ENCODE measurements at regions not wholly inside any gene's neighbourhood (a gene's known extent, or its start where the extent isn't known, plus 50 kb on each side); places are given as distances from the start of the nearest gene placed in this dataset.

- CTCF ChIA-PET, result no interaction called here
- POLR2A ChIA-PET, result no interaction called here
- no peak for TF ChIP-seq LEF1 (IDR thresholded peaks at IDR 0.05; ENCODE audit: borderline replicate concordance)
- TF ChIP-seq BHLHE40 (IDR thresholded peaks at IDR 0.05; ENCODE audit: borderline replicate concordance), result no peak
- TF ChIP-seq PKNOX1 (IDR thresholded peaks at IDR 0.05), result no peak
- TF ChIP-seq ELF4 (IDR thresholded peaks at IDR 0.05), result no peak
- TF ChIP-seq CTBP1 (IDR thresholded peaks at IDR 0.05; ENCODE audit: borderline replicate concordance), result no peak
- TF ChIP-seq FOXK2 (IDR thresholded peaks at IDR 0.05), result no peak
- no peak for TF ChIP-seq SP1 (IDR thresholded peaks at IDR 0.05)
- no peak for TF ChIP-seq L3MBTL2 (conservative IDR thresholded peaks at IDR 0.05)
- TF ChIP-seq SUZ12 (IDR thresholded peaks at IDR 0.05), result no peak
- TF ChIP-seq TARDBP (IDR thresholded peaks at IDR 0.05), result no peak
- no peak for TF ChIP-seq HDGF (IDR thresholded peaks at IDR 0.05; ENCODE audit: borderline replicate concordance)
- no peak for TF ChIP-seq ARNT (IDR thresholded peaks at IDR 0.05)
- TF ChIP-seq FOXM1 (IDR thresholded peaks at IDR 0.05; ENCODE audit: borderline replicate concordance), result no peak
- no peak for TF ChIP-seq NFRKB (IDR thresholded peaks at IDR 0.05)
- no peak for TF ChIP-seq ZNF384 (IDR thresholded peaks at IDR 0.05)
- no peak for TF ChIP-seq FOXA1 (IDR thresholded peaks at IDR 0.05)
- DNase-seq (ENCODE audit: extremely low spot score), result no peak
These were observed 87.1 kb upstream of the SLITRK3 start for GRCh38 chr3:165283328-165283727.

- DNase-seq (ENCODE audit: extremely low spot score), result no peak
- ChIA-PET CTCF (no interaction called here), POLR2A (no interaction called here)
- TF ChIP-seq FOXK2 (IDR thresholded peaks at IDR 0.05) (no peak), LEF1 (IDR thresholded peaks at IDR 0.05; ENCODE audit: borderline replicate concordance) (no peak), ZNF384 (IDR thresholded peaks at IDR 0.05) (no peak), BHLHE40 (IDR thresholded peaks at IDR 0.05; ENCODE audit: borderline replicate concordance) (no peak), ARNT (IDR thresholded peaks at IDR 0.05) (no peak), TARDBP (IDR thresholded peaks at IDR 0.05) (no peak), HDGF (IDR thresholded peaks at IDR 0.05; ENCODE audit: borderline replicate concordance) (no peak), L3MBTL2 (conservative IDR thresholded peaks at IDR 0.05) (no peak)
These were observed 83.3 kb upstream of the SLITRK3 start for GRCh38 chr3:165279471-165279870.

GRCh38 chr3:165273411-165273810, 77.2 kb upstream of the SLITRK3 start:
- ChIA-PET POLR2A (no interaction called here), CTCF (no interaction called here)
- DNase-seq (ENCODE audit: extremely low spot score), result no peak

GRCh38 chr3:165259541-165260193, 63.5 kb upstream of the SLITRK3 start:
- DNase-seq (ENCODE audit: extremely low spot score), result no peak
- POLR2A ChIA-PET, result no interaction called here
- no peak for TF ChIP-seq PKNOX1 (IDR thresholded peaks at IDR 0.05)
- no peak for TF ChIP-seq HDGF (IDR thresholded peaks at IDR 0.05; ENCODE audit: borderline replicate concordance)
- TF ChIP-seq ARNT (IDR thresholded peaks at IDR 0.05), result no peak
- TF ChIP-seq SP1 (IDR thresholded peaks at IDR 0.05), result no peak
- TF ChIP-seq LEF1 (IDR thresholded peaks at IDR 0.05; ENCODE audit: borderline replicate concordance), result no peak
- TF ChIP-seq FOXA1 (IDR thresholded peaks at IDR 0.05), result no peak
- TF ChIP-seq ZNF384 (IDR thresholded peaks at IDR 0.05), result no peak
- TF ChIP-seq L3MBTL2 (conservative IDR thresholded peaks at IDR 0.05), result no peak
- no peak for TF ChIP-seq FOXM1 (IDR thresholded peaks at IDR 0.05; ENCODE audit: borderline replicate concordance)
- no peak for TF ChIP-seq FOXK2 (IDR thresholded peaks at IDR 0.05)
- TF ChIP-seq CTBP1 (IDR thresholded peaks at IDR 0.05; ENCODE audit: borderline replicate concordance), result no peak
- TF ChIP-seq ELF4 (IDR thresholded peaks at IDR 0.05), result no peak
- no peak for TF ChIP-seq SUZ12 (IDR thresholded peaks at IDR 0.05)
- no peak for TF ChIP-seq TARDBP (IDR thresholded peaks at IDR 0.05)
- CTCF ChIA-PET, result no interaction called here

More at GRCh38 chr3:165273411-165273810, 77.2 kb upstream of the SLITRK3 start:
- TF ChIP-seq ZNF384 (IDR thresholded peaks at IDR 0.05), result no peak
- no peak for TF ChIP-seq PKNOX1 (IDR thresholded peaks at IDR 0.05)
- TF ChIP-seq ARNT (IDR thresholded peaks at IDR 0.05), result no peak
- TF ChIP-seq BHLHE40 (IDR thresholded peaks at IDR 0.05; ENCODE audit: borderline replicate concordance), result no peak
- no peak for TF ChIP-seq FOXM1 (IDR thresholded peaks at IDR 0.05; ENCODE audit: borderline replicate concordance)
- TF ChIP-seq HDGF (IDR thresholded peaks at IDR 0.05; ENCODE audit: borderline replicate concordance), result no peak
- TF ChIP-seq CTBP1 (IDR thresholded peaks at IDR 0.05; ENCODE audit: borderline replicate concordance), result no peak
- no peak for TF ChIP-seq ELF4 (IDR thresholded peaks at IDR 0.05)
- no peak for TF ChIP-seq NFRKB (IDR thresholded peaks at IDR 0.05)
- no peak for TF ChIP-seq FOXA1 (IDR thresholded peaks at IDR 0.05)
- no peak for TF ChIP-seq FOXK2 (IDR thresholded peaks at IDR 0.05)
- no peak for TF ChIP-seq SP1 (IDR thresholded peaks at IDR 0.05)
- TF ChIP-seq LEF1 (IDR thresholded peaks at IDR 0.05; ENCODE audit: borderline replicate concordance), result no peak
- no peak for TF ChIP-seq SUZ12 (IDR thresholded peaks at IDR 0.05)
- no peak for TF ChIP-seq L3MBTL2 (conservative IDR thresholded peaks at IDR 0.05)
- TF ChIP-seq TARDBP (IDR thresholded peaks at IDR 0.05), result no peak

GRCh38 chr3:165256554-165257065, 60.4 kb upstream of the SLITRK3 start:
- TF ChIP-seq BHLHE40 (IDR thresholded peaks at IDR 0.05; ENCODE audit: borderline replicate concordance) (no peak), L3MBTL2 (conservative IDR thresholded peaks at IDR 0.05) (no peak), ZNF384 (IDR thresholded peaks at IDR 0.05) (no peak), FOXK2 (IDR thresholded peaks at IDR 0.05) (no peak), SP1 (IDR thresholded peaks at IDR 0.05) (no peak), FOXM1 (IDR thresholded peaks at IDR 0.05; ENCODE audit: borderline replicate concordance) (no peak), TARDBP (IDR thresholded peaks at IDR 0.05) (no peak)
- no peak for DNase-seq (ENCODE audit: extremely low spot score)
- ChIA-PET POLR2A (no interaction called here), CTCF (no interaction called here)

GRCh38 chr3:165254812-165255211, 58.6 kb upstream of the SLITRK3 start:
- TF ChIP-seq SP1 (IDR thresholded peaks at IDR 0.05), result no peak
- TF ChIP-seq HDGF (IDR thresholded peaks at IDR 0.05; ENCODE audit: borderline replicate concordance), result no peak
- TF ChIP-seq L3MBTL2 (conservative IDR thresholded peaks at IDR 0.05), result no peak
- no peak for TF ChIP-seq ARNT (IDR thresholded peaks at IDR 0.05)
- no peak for TF ChIP-seq PKNOX1 (IDR thresholded peaks at IDR 0.05)
- TF ChIP-seq ELF4 (IDR thresholded peaks at IDR 0.05), result no peak
- no peak for TF ChIP-seq FOXM1 (IDR thresholded peaks at IDR 0.05; ENCODE audit: borderline replicate concordance)
- TF ChIP-seq FOXK2 (IDR thresholded peaks at IDR 0.05), result no peak
- TF ChIP-seq CTBP1 (IDR thresholded peaks at IDR 0.05; ENCODE audit: borderline replicate concordance), result no peak
- TF ChIP-seq LEF1 (IDR thresholded peaks at IDR 0.05; ENCODE audit: borderline replicate concordance), result no peak
- TF ChIP-seq TARDBP (IDR thresholded peaks at IDR 0.05), result no peak
- no peak for TF ChIP-seq FOXA1 (IDR thresholded peaks at IDR 0.05)
- TF ChIP-seq SUZ12 (IDR thresholded peaks at IDR 0.05), result no peak
- no peak for TF ChIP-seq NFRKB (IDR thresholded peaks at IDR 0.05)
- TF ChIP-seq ZNF384 (IDR thresholded peaks at IDR 0.05), result no peak
- no peak for TF ChIP-seq BHLHE40 (IDR thresholded peaks at IDR 0.05; ENCODE audit: borderline replicate concordance)
- DNase-seq (ENCODE audit: extremely low spot score), result peak; percentile 30
- ChIA-PET POLR2A (no interaction called here), CTCF (interaction anchor here (0.5 to 0.6 kb wide), 2 partner anchors 367 to 1781 kb away, joined by 3 to 4 read pairs; no protein-coding TSS in a partner anchor)

Data from HEK293T (cell line).